Vagina (tissue), 2 donors: ENCODE measurements at regions not wholly inside any gene's neighbourhood (a gene's known extent, or its start where the extent isn't known, plus 50 kb on each side); places are given as distances from the start of the nearest gene placed in this dataset.

ENCODE experiments used
- DNase-seq, 2 donors: peaks; one replicate each; pipeline ENCODE4 v3.0.0-alpha.2; 2017; ENCODE audit errors: extremely low spot score in 2 of 2
- H3K27ac ChIP-seq: fragments of 200-600 bp; sonication (generic); one replicate; pipeline ENCODE4 v1.5.1; 2019
- H3K27me3 ChIP-seq: fragments of 200-600 bp; sonication (generic); one replicate; pipeline ENCODE4 v1.5.1; 2019
- H3K36me3 ChIP-seq, 2 donors: fragments of 200-600 bp; sonication (generic); one replicate each; pipeline ENCODE4 v1.5.1; 2017 to 2019
- H3K4me1 ChIP-seq: fragments of 200-600 bp; sonication (generic); one replicate; pipeline ENCODE4 v1.5.1; 2019
- H3K4me3 ChIP-seq, 2 donors: fragments of 200-600 bp; sonication (generic); 1 replicate in 1 of 2; 2 replicates in 1 of 2; pipeline ENCODE4 v1.5.1; 2016 to 2019
- H3K9me3 ChIP-seq: fragments of 200-600 bp; sonication (generic); one replicate; pipeline ENCODE4 v1.5.1; 2019
- CTCF ChIP-seq, 3 experiments: fragments of 450-650 bp in 2 of 3; fragments of 200-600 bp in 1 of 3; sonication (generic) in 1 of 3; IDR thresholded peaks; one replicate each; pipeline ENCODE4 v1.5.1; 2017 to 2019; ENCODE audit warnings: antibody characterized with exemption in 3 of 3, mild to moderate bottlenecking in 2 of 3, moderate library complexity in 2 of 3
- POLR2A ChIP-seq, 2 donors: fragments of 450-650 bp; IDR thresholded peaks; one replicate each; pipeline ENCODE4 v1.6.1; 2017; ENCODE audit warnings: antibody characterized with exemption in 2 of 2, mild to moderate bottlenecking in 2 of 2, moderate library complexity in 2 of 2
- POLR2AphosphoS5 ChIP-seq, 2 donors: sonication (generic); formaldehyde crosslinking; IDR thresholded peaks; one replicate each; pipeline ENCODE4 v1.9.0; 2017; ENCODE audit warnings: antibody characterized with exemption in 2 of 2, mild to moderate bottlenecking in 2 of 2, low read depth in 1 of 2; ENCODE audit not compliant: insufficient read depth in 1 of 2
- intact Hi-C: fragments of 100-400 bp; cut with DNase I; formaldehyde crosslinking; loops from one replicate; pipeline ENCODE4 v1.15.1; 2023

GRCh38 chr2:223313101-223313500, 261.1 kb downstream of the KCNE4 start:
- H3K4me3 ChIP-seq = no peak overlapping the region
- no peaks in the 10 kb centered on the region for H3K27me3 ChIP-seq
- no peaks in the 10 kb centered on the region for H3K9me3 ChIP-seq
- H3K36me3 ChIP-seq = no peaks in the 10 kb centered on the region
- H3K4me1 ChIP-seq = no peaks in the 10 kb centered on the region
- intact Hi-C loops = no loop called here
- DNase-seq = no peak
- TF ChIP-seq CTCF (IDR thresholded peaks at IDR 0.05) = no peak
- no peak for TF ChIP-seq POLR2A (IDR thresholded peaks at IDR 0.05)
- TF ChIP-seq POLR2AphosphoS5 (IDR thresholded peaks at IDR 0.05; ENCODE audit: insufficient read depth in 1 of 2, low read depth in 1 of 2) = no peak
- H3K27ac ChIP-seq = no peak overlapping the region

DNA sequence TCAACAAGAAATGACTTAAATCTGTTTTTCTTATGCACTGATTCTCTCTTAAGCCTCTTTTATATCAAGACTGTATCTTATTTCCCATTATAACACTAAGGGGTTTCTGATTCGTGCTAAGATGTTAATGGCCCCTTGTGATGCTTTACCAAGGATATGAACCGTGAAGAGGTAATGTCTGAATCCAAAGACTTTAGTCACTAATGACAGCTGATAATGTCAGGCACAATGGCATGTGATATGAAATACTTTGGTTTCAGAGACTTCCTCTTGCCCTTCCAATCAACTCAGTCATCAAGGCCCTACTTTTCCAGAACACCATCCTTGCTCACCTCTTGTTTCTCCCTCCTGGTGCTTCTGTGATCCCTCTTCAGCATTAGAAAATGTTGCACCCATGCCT, 262.8 kb downstream of the KCNE4 start:
- no peak for TF ChIP-seq POLR2A (IDR thresholded peaks at IDR 0.05)
- TF ChIP-seq CTCF (IDR thresholded peaks at IDR 0.05) = no peak
- Histone ChIP-seq H3K4me1 (no peaks in the 10 kb centered on the region), H3K9me3 (no peaks in the 10 kb centered on the region), H3K36me3 (no peaks in the 10 kb centered on the region), H3K27ac (no peak overlapping the region), H3K4me3 (no peak overlapping the region), H3K27me3 (no peaks in the 10 kb centered on the region)
- intact Hi-C loops = no loop called here
- DNase-seq = no peak

DNA sequence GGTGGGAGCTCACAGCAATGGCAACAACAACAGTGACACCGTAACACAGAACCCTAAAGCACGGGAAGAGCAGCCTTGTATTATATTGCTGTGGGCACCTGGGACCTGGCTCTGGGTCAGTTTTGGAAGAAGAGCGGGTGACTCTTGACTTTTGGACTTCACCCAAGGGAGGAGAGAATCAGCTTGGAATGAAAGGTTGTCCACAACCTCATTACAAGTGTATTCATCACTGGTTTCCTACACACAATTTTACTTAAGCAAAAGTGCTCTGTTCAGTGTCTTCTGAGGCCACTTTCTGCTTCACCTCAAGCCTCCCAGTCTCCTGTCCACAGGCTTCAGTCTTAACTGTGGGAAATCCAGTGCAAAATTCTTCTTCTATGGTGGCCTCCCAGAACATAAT, 263.8 kb downstream of the KCNE4 start:
- Histone ChIP-seq H3K27me3 (no peaks in the 10 kb centered on the region), H3K9me3 (no peaks in the 10 kb centered on the region), H3K4me3 (no peak overlapping the region), H3K36me3 (no peaks in the 10 kb centered on the region), H3K27ac (no peak overlapping the region), H3K4me1 (no peaks in the 10 kb centered on the region)
- intact Hi-C loops = no loop called here
- no peak for TF ChIP-seq POLR2A (IDR thresholded peaks at IDR 0.05)
- no peak for TF ChIP-seq CTCF (IDR thresholded peaks at IDR 0.05)
- no peak for TF ChIP-seq POLR2AphosphoS5 (IDR thresholded peaks at IDR 0.05; ENCODE audit: insufficient read depth in 1 of 2, low read depth in 1 of 2)
- no peak for DNase-seq

GRCh38 chr2:223316342-223316741, 264.4 kb downstream of the KCNE4 start:
- no peak overlapping the region for H3K4me3 ChIP-seq
- no peaks in the 10 kb centered on the region for H3K36me3 ChIP-seq
- intact Hi-C loops = no loop called here
- no peak for DNase-seq
- no peak overlapping the region for H3K27ac ChIP-seq
- H3K4me1 ChIP-seq = no peaks in the 10 kb centered on the region
- H3K9me3 ChIP-seq = no peaks in the 10 kb centered on the region
- TF ChIP-seq POLR2AphosphoS5 (IDR thresholded peaks at IDR 0.05; ENCODE audit: insufficient read depth in 1 of 2, low read depth in 1 of 2) (no peak), POLR2A (IDR thresholded peaks at IDR 0.05) (no peak), CTCF (IDR thresholded peaks at IDR 0.05) (no peak)
- no peaks in the 10 kb centered on the region for H3K27me3 ChIP-seq

- DNase-seq = no peak
- TF ChIP-seq POLR2A (IDR thresholded peaks at IDR 0.05) (no peak), CTCF (IDR thresholded peaks at IDR 0.05) (no peak), POLR2AphosphoS5 (IDR thresholded peaks at IDR 0.05; ENCODE audit: insufficient read depth in 1 of 2, low read depth in 1 of 2) (no peak)
- intact Hi-C loops = no loop called here
- H3K27me3 ChIP-seq = no peaks in the 10 kb centered on the region
- no peaks in the 10 kb centered on the region for H3K4me1 ChIP-seq
- H3K9me3 ChIP-seq = no peaks in the 10 kb centered on the region
- H3K27ac ChIP-seq = no peak overlapping the region
- H3K4me3 ChIP-seq = no peak overlapping the region
- H3K36me3 ChIP-seq = no peaks in the 10 kb centered on the region
Observed at GRCh38 chr2:223319601-223320000, 267.6 kb downstream of the KCNE4 start.
